NCI-H82 treated with DMSO at 0.1 percent for 48 hours (cell line): ENCODE measurements at regions not wholly inside any gene's neighbourhood (a gene's known extent, or its start where the extent isn't known, plus 50 kb on each side); places are given as distances from the start of the nearest gene placed in this dataset.
"Not testable (repeated sequence)": the region's sequence is repeated elsewhere in the genome, so short reads cannot be mapped to it uniquely, and the experiment has no call there.

Experiments
- DNase-seq: peaks from one replicate; lab custom pipeline; 2025; ENCODE audit not compliant: unreplicated experiment; lab: John Stamatoyannopoulos, UW

DNA sequence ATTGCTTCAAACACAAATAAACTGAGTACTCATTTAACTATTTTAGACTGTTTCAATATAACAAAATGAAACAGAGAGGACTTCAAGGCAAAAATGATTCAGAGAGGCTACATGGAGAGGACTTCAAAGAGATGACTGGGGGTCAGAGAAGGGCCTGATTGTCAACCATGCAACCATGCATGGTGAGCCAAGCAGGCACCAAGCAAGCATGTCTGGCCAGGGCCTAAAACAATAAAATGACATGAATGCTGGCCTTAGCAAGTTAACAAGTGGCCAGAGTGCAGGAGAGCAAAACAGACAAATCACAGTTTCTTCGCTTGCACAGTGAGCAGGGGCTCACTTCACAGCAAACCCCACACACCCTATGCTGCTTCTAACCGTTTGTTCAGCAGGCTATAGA is 356.5 kb upstream of the MTPN start:
- no peak for DNase-seq

DNA sequence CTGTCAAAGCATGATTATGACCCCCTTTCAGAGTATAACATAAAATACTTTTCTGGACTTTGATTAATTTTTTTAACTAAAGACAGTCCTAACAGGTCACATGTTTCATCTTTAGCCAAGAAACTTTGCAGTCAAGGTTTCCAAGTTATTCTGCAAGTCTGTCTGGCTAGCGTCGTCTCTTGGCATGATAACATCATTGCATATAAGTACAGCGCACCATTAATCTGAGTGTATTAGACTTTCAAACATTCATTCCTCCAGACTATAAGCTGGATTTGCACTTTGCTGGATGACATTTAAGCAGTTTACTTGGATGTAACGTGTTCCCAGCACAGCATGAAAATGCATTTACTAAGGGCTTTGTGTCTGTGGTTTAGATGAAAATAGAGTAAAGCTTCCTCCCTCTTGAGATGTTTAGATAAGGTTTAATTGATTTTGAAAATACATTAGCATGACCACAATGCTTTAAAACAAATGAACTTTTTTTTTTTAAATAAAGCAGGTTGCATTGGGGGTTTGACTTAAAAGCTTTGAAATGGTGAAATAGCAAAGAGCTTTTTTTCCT is 349.0 kb upstream of the MTPN start:
- no peak for DNase-seq

DNA sequence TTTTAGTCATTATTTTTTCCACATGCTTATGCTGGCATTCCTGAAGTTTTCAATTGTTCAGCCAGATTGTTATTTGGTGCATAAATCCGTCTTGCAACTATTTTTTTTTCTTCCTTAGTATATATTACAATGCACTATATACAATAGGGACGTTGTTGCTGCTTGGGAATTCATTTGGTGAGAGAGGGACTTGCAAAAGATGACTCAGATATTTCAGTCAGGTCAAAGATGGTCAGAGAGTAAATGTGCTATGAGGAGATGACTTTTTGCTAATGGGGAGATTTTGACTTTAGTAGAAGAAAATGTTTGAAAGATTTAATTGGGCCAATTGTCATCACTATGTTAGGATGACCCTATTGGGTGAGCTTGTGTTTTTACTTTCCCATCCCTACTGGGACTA is 348.4 kb upstream of the MTPN start:
- no peak for DNase-seq

DNA sequence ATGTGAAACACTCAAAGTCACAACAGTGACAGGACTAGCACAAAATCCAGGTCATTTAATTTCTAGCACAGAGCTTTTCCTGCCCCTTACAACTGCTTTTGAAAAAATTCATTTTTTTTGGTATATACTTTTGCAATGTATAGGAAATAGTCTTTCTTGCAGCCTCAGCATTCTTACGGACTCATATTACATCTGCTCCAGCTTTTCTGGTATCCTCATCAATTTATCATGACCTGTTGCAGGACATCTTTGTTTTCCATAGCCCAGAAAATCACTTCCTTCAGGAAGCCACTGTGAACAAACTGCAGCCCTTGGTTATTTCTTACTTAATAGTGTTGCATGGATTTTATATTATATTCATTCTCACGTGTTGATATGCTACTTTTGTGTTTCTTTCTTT is 347.9 kb upstream of the MTPN start:
- no peak for DNase-seq

DNA sequence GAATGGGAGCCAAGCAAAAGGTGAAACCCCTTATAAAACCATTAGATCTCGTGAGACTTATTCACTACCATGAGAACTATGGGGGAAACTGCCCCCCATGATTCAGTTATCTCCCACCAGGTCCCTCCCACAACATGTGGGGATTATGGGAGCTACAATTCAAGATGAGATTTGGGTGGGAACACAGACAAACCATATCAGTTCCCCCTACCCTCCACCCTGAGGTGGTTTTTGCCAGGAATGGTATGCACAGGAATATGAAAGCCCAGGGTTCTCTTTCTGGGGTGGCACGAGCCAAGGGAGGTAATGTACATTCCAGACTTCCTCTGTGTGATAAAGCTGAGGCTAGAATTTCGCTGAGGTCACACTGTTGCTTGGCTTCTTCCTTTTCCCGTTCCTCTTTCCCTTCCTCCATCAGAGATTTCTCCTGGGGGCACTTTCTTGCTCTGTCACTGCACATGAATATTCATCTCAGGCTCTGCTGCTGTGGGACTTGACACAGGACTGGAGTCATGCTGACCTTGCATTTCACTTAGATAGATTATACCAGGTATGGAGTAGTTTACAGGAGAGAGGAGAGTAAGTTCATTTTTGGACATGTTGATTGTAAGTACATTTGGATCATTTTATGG is 347.0 kb upstream of the MTPN start:
- DNase-seq: no peak

DNA sequence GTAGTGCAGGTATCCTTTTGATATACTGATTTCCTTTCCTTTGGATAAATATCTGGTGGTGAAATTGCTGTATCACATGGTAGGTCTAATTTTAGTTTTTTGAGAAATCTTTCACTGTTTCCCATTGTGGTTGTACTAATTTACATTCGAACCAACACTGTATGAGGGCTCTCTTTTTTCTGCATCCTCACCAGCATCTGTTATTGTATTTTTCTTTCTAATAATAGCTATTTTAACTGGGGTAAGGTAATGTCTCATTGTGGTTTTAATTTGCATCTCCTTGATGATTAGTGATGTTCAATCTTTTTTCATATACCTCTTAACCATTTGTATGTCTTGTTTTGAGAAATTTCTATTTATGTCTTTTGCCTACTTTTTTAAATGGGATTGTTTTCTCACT is 335.4 kb upstream of the MTPN start:
- no peak for DNase-seq

DNA sequence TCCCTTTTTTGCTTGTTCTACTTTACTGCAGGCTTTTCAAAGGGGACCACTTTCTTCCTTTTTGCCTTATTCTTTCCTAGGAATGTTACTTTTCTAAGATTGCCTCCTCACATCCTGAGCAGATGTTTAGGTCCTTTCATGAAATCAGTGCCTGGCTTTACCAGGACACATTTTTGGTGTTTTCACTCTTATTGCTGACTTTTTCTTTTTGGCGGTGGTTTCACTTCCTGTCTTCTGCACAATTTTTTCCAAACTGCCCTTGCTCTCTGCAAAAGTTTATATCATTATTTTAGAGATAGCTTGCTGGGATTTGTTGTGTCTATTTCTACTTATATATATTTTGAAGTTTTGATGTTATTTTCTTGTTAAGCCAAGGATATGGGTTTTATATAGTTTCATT is 332.2 kb upstream of the MTPN start:
- DNase-seq: no peak

DNA sequence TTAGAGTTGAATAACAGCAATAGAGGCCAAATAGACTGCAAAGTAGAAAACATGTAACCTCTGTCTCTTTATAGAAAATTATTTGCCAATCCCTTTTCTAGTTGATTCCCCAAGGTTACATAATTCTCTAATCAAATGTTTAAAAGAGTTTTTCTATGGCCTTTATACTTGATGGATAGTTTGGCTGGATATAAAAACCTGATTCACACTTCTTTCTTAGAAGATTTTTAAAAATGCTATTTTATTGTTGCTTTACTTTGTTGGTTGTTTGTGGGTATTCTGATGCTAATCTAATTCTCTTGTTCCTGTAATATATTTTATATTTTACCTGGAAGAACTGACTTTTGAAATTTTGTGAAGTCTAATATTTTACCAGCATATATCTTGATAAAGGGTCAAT is 331.1 kb upstream of the MTPN start:
- no peak for DNase-seq

DNA sequence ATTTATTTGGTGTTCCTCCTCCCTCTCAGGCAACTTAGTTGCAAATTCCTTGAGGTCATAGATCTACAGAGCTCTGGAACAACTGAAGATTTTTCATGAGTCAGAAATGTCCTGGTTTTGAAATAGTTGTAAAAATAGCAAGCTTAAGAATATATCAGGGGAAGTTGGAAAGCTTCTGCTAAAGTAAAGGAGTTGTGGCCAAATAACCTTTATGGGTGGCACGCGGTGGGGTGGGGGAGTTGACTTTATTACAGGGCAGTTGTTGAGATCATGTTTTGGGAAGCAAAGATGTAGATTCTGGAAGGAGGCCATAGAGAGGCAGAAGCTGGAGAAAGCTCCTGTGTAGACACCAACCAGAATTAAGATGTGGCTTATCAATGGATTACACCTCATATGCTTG is 326.0 kb upstream of the MTPN start:
- no peak for DNase-seq

DNA sequence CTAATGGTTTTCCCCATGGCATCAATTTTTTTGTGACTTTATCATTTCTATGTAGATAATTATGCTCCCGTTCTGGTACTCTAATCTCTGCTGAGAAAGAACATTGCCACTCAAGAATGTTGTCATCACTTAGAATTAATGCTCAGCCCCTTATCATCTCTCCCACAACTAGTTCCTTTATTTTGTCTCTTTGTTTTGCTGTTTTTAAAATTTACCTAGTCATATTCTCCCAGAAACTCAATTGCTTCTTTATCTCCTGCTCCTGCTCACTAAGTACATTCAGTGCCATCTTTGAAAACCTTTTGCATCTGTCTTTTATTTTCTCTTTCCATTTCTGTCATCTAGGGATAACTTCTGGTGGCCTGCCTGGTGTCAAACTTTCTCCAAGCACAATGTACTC is 324.9 kb upstream of the MTPN start:
- DNase-seq: no peak

DNA sequence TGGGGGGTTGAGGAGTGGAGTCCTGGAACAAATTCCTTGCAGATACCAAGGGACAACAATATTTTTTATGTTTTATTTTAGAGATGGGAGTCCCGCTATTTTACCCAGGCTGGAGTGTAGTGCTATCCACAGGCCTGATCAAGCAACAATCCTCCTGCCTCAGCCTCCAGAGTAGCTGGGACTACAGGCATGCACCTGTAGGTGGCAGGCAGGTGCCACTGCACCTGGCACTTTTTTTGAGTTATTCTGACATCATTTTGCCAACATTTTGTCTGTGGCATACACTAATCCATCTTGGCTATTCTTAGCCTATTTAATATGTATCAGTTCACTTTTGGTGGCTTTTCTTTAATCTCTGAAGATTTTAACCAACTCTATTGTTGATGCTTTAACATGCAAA is 317.8 kb upstream of the MTPN start:
- no peak for DNase-seq

DNA sequence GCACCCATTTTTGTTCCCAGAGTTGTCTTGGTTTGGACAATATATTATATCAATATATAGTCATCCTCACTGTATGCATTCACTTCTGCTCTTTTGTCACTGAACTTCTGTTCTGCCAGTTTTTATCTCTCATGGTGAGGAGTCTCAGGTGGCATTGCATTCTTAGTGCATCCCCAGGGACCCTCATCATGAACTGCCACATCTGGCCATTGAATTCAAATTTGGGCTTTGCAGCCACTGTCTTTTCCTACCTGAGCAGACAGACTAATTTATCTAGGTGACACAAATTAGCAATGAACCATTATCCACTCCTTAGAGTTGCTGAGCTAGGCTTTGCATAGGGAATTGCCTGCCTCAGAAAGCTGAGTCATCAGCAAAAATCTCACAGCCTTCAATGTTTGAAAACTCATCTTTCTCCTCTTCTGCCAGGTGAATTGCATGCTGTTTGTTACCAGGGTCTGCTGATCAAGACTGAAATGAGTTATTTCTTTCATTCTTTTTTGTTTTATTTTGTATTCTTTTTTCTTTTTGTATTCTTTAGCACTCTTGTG is 316.8 kb upstream of the MTPN start:
- no peak for DNase-seq

DNA sequence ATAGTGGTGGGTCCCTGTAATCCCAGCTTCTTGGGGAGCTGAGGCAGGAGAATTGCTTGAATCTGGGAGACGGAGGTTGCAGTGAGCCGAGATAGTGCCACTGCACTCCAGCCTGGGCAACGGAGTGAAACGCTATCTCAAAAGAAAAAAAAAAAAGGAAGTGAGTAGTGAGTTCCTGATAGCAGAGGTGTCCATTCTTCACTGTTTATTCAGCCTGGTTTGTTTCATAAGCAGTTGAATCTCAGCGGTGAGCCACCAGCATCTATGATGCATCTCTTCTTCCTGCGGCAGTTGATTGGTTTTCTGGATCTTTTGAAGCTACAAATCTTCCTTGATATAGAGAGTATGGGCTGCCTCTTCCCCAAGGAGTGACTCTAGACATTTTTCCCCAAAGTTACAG is 316.1 kb upstream of the MTPN start:
- no peak for DNase-seq

DNA sequence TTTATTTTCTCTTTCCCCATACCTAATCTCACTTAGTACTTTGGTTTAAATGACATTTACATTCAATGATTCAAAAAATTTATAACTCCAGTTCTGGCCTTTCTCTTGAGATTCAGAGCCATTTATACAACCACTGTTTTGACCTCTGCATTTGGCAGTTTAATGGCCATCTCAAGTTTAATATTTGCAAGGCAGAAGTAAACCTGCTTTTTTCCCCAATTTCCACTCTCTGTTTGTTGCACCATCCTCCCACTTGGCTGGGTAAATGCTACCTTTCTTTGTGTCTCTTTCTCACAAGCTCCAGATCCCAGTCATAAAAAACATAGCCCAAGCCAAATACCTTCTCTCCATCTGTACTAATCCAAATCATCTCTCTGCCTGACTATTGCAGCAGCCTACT is 315.2 kb upstream of the MTPN start:
- DNase-seq: no peak

DNA sequence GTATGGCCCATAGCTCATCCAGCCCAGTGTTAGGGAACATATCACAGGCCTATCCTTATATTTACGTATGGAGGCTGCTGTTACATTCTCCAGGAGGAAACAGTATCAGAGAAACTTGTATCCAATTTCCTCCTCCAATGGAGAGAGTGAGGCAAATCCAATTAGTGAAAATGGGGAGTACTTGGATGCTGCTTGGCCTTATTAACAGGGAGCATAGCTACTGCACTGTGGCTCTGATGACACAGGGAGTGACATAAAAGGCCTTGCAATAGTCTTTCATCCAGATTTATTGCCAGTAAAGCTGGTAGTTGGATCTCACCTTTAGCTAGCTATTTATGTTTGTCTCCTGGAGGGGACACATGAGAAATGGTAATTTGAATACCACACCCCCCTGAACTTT is 313.2 kb upstream of the MTPN start:
- DNase-seq: no peak

DNA sequence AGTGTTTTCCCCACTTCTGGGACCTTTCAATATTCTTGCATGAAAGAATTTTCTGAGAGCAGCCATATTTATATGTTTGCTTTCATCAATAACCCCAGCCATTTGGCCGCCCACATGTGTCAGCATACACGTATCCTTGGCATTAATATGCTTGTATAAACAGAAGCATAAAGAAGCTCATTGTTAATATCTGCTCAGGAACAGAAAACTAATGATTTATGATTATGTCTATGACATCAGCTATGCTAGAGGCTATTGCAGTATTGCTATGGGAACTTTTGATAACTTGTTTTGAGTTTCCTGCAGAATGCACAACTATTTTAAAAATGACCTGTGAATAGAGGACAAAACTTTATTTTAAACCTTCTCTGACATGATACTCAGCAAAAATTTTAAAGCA is 300.9 kb upstream of the MTPN start:
- DNase-seq: no peak

DNA sequence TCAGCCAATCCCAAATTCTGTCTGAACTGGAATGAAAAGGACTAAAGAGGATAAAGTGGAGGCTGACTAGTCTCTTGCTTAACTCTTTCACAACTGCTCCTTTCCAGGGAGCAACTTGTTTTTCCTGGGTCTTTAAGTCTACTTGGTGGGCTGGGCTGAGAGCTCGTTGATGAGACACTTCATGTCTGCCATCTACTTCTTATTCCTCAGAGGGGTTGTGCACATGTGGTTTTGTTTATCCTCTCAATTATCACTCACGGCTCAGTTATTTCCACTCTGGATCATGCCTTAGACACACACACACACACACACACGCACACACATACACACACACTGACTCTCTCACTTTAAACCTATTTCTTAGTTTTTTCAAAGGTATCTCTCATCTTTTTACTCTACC is 298.6 kb upstream of the MTPN start:
- no peak for DNase-seq

DNA sequence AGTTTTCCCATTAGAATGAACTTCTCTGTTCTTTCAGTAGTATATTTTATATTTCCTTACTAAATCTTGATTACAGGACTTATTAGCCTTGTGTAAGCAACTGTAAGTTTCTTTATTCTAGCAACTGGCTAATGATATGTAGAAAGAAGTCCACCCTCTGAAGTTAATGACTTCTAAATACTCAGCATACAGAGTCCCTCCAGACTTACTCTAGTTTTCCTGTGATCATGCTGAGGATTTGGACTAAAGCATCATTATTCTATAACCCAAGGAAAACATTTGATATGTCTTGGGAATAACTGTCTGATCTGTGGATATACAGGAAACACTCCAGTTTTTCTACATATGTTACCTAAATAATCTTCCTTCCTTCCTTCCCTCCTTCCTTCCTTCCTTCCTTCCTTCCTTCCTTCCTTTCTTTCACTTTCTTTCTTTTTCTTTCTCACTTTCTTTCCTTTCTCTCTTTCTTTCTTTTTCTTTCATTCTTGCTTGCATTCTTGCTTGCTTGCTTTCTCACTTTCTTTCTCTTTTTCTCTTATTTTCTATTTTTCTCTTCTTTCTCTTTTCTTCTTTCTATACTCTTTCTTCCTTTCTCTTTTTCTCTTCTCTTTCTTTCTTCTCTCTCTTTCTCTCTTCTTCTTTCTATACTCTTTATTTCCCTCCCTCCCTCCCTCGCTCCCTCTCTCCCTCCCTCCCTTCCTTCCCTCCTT is 297.6 kb upstream of the MTPN start:
- DNase-seq: no peak

DNA sequence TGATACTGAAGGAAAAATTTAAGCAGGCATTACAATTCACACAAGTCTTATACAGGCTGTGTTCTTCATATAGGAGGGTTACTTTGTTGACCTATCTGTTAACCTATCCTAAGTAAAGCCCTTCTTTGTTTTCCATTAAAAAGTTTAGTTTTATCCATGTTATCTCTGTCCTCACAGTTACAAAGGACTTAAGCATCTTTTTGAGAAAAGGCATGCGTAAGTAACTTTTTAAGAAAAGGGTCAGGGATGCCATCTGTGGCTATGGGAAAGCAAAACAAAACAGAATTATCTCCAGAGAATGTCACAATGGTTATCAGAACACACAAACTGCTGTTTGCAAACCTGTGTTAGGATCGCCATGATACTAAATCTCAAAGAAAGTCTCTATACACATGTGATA is 295.8 kb upstream of the MTPN start:
- no peak for DNase-seq

DNA sequence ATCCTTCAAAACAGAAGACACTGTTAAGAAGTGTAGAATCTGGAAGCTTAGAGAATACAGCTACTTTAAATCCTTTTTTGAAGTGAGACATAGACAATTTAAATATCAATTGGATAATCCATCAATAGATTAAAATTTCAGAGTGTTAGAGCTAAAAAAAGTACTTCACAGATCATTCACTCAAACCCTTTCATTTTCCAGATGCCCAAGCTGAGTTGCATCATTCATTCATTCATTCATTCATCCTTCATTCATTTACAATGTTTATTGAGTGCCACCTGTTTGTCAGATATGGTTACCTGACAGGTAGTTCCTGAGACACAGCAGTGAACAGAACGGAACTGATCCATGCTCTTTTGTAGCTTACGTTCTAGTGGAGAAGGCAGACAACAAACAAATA is 290.7 kb upstream of the MTPN start:
- DNase-seq: no peak

DNA sequence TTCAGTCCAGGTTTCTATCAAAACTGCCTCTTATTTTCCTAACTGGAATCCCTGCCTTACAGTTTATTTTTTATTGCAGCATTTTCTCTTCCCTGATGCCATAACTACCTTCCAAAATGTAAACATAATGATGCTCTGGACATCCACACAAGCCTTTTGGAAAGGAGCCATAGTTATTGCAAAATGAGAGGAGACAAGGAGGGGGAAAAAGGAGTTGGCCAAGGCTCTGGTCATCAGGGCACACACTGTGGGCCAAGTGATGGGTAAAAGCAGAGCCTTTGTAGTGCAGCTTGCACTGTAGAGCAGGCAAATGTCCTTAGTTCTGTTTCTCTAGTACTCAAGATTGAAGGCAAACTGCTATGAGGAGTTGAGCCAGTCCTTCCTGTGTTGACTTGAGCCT is 289.3 kb upstream of the MTPN start:
- DNase-seq: no peak

DNA sequence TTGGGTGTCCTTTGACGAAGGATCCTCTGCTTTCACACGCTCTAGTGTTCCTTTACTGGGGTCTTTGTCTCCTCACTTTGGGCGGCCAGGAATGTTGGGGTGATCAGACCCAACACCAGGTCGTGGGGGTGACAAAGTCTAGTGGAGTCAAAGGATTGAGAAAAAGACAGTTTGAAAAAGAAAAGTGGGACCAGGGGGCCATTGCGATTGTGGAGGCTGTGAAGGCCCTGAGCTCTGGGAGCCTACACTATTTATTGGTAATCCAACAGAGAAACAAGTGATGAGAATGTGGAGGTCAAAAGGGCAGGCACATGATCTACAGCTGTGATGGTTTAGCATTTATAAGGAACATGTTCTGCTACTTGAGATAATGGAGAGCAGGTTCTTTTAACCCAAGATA is 287.1 kb upstream of the MTPN start:
- DNase-seq: not testable (repeated sequence)
